GM21619 (cell line): ENCODE measurements at regions not wholly inside any gene's neighbourhood (a gene's known extent, or its start where the extent isn't known, plus 50 kb on each side); places are given as distances from the start of the nearest gene placed in this dataset.
"Not testable (repeated sequence)": the region's sequence is repeated elsewhere in the genome, so short reads cannot be mapped to it uniquely, and the experiment has no call there.

Experiments
- ATAC-seq: cut with Tn5 transposase; IDR thresholded peaks from one replicate; pipeline ENCODE4 v1.9.1; 2021; ENCODE audit not compliant: unreplicated experiment

DNA sequence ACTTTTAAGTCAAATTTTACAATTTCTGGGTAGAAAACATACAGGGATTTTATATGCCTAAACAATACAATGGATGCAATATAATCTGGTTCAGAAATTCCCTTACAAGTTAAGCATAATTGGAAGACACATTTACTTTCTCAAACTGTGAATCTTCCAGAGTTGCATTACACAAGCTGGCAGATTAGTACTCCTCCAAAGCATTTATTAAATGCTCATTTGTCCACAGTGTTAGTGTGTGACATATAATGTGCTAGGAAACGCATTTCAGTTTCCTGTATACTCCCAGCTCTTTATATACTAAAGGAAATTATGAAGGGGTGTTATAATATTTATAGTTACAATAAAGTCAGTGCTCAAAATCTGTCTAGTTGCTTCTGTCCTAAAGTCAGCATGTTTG is 239.0 kb upstream of the FIGN start:
- ATAC-seq, result no peak

DNA sequence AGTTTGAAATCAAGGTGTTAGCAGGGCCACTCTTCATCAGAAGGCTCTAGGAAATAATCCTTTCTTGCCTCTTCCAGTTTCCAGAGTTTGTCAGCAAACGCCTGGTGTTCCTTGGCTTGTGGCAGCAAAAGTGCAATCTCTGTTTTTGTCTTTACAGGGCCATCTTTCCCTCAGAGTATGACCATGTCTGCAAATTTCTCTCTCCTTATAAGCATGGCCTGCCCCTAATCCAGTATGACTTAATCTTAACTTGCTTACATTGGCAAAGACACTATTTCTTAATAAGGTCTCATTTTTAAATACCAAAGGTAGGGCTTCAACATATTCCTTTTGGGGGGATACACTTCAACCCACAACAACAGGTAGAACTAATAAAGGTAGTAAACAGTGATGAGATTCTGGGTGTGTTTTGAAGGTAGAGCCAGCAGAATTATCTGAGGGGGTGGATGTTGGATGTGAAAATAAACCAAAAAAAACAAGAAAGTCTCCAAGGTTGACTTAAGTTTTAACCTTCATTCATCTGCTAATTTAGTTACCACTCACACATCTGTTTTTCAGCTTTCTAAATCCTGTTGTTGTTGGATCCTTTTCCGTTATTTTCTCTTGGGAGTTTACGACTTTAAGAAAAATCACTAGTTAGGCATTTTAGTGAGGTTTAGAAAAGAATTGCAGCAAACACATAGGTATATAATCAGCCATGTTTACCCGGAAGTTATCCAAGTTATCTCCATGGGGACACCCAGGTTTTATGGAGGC is 234.4 kb upstream of the FIGN start:
- ATAC-seq, result no peak

DNA sequence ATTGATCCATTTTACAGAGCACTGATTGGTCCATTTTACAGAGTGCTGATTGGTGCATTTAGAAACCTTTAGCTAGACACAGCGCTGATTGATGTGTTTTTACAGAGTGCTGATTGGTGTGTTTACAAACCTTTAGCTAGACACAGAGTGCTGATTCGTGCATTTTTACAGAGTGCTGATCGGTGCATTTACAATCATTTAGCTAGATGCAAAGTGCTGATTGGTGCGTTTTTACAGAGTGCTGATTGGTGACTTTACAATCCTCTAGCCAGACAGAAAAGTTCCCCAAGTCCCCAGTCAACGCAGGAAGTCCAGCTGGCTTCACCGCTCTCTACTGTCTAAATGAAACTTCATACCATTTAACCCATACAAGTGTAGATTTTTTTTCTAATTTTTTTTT is 228.5 kb upstream of the FIGN start:
- not testable (repeated sequence) for ATAC-seq

DNA sequence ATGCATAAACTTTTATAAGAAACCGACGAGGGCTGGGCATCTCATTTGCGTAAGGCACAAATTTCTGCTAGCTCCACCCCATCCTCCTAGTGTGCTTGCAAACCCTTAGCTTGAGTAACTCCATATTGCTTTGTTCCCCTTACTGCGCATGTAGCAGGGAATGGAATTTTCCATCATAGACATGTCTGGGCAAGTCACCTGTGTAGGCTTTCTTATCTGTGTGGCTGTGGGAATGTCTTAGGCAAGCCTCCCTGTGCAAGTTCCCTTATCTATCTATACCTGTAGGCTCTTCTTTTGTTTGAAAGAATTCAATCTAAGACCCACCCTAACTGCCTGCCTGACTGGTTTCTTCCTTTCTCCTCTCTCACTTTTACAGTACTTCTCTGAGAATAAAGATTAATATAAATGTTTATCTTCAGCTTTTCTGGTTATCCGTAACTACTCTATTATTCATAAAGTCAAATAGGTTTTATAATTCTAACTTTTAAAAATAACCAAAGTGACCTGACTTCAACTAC is 217.6 kb upstream of the FIGN start:
- ATAC-seq, result no peak

DNA sequence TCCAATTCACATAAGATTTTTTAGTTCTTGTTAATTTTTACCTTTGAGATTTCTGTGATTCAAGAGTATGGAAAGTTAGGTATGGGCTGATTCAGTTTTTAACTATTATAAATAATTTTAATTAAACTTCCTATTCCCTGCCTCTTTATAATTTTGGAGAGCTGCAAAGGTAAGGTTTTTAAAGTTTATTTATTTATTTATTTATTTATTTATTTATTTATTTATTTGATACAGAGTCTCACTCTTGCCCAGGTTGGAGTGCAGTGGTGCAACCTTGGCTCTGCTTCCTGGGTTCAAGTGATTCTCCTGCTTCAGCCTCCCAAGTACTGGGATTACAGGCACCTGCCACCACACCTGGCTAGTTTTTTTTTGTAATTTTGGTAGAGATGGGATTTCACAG is 215.5 kb upstream of the FIGN start:
- ATAC-seq, result no peak

DNA sequence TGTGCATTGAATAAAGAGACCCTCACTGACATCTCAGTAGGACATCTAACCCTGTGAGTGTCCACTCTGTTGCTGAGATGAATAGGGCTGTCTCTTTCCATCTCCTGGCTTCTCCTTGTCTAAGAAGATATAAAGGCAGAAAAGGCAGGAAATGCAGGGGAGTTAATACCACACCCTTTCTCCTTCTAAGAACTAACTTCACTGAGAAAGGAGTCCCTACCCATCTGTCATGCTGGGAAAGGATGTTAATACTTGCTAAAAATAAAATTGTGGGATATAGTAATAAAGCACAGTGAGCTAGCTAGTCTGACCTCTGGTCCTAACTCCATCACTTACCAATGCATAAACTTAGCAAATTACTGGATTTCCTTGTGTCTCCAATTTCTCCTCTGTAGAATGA is 213.9 kb upstream of the FIGN start:
- ATAC-seq, result no peak

DNA sequence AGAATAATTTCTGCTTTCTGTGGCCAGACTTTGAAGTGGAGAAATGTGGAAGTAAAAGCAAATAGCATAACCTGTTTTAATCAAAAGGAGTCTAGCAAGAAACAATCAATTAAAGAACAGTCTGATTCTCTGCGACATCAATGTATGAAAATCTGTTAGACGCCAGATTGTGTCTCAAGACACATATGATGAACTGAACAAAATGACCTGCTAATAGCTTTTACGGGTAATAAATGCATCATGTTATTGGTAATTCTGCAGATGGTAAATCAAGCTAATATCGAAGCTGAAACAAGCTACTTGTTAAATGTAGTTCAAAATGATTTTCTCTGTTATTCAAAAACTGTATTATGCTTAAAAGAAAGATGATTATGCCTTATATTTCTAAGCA is 208.5 kb upstream of the FIGN start:
- no peak for ATAC-seq

DNA sequence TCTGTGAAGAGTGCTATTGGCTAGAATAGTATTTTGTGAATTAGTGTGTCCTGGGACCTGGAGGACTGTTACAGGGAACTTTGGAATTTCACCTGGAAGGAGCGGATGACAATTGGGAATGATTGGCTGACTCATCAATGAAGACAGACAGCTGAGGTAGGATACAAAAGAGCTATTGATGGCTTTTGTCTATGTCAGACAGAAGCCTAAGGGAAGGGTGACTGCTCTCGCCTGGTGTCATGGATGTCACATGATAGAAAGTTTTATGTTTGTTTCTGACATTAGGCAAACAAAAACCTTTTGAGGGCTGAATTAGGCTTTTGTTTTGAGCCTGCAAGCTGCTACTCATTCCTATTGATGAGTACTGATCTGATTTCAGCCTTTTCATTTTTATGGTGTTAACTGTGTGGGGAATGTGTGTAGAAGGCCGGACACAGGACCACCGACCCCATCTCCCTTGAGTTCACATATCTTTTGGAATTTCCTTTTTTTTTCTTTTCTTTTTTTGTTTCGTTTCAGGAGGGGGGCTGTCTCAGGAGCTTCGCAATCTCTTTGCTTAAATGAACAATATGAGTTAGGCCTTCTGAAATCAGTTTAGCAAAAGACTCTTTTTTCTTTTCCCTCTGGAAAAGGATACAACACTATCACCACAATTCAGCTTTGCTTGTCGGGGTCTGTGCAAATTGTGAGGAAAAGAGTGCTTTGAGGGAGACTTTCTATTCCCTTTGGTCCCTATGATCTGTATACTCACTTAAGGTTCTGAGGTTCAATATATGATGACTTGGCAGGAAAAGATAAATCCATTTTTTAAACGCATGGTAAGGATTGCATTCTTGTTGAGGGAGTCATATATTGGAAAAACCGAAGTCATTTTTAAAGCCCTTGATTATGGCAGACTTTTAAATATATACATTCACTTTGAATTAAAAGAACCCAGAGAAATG is 207.9 kb upstream of the FIGN start:
- no peak for ATAC-seq

DNA sequence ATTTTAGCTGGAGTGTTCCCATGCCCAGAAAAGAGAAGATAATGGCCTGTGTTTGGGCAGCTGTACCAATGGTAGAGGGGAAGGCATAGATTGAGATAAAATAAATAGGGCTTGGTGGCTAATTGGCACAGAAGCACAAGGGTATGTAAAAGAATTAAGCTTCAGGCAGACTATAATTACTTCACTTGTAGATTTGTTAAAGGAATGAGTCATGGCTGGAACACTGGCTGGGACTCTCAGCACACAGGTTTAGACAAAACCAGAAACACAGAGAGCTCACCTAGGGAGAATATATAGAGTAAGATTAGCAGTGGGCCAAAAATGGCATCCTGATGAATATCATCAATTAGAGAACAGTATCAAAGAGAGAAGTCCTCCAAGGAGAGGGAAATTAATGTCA is 198.3 kb upstream of the FIGN start:
- ATAC-seq, result no peak

DNA sequence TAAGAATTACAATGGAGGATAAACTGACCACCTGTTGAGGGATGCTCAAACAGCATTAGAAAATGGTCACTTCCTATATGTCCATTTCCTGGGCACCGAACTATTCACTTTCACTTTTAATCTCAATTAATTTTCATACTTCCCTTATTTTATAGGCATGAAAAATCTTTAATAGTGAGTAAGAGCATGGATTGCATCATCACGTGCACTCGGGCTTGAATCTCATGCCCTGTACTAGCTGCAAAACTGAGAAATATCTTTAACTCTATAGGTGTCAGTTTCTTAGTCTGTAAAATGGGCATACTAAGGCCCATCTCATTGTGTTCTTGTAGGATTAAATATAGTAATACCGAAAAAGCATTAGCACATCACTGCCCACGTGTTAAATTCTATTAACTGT is 183.9 kb upstream of the FIGN start:
- ATAC-seq, result no peak

DNA sequence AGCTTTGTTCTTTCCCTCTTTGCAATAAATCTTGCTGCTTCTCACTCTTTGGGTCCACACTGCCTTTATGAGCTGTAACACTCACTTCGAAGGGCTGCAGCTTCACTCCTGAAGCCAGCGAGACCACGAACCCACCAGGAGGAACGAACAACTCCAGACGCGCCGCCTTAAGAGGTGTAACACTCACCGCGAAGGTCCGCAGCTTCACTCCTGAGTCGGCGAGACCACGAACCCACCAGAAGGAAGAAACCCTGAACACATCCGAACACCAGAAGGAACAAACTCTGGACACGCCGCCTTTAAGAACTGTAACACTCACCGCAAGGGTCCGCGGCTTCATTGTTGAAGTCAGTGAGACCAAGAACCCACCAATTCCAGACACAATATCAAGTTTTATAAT is 178.7 kb upstream of the FIGN start:
- not testable (repeated sequence) for ATAC-seq

DNA sequence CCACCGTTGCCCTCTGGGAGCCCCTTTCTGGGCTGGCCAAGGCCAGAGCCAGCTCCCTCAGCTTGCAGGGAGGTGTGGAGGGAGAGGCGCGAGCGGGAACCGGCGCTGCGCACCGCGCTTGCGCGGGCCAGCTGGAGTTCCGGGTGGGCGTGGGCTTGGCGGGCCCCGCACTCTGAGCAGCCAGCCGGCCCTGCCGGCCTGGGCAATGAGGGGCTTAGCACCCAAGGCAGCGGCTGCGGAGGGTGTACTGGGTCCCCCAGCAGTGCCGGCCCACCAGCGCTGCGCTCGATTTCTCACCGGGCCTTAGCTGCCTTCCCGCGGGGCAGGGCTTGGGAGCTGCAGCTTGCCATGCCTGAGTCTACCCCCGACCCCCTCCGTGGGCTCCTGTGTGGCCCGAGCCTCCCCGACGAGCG is 177.7 kb upstream of the FIGN start:
- not testable (repeated sequence) for ATAC-seq

DNA sequence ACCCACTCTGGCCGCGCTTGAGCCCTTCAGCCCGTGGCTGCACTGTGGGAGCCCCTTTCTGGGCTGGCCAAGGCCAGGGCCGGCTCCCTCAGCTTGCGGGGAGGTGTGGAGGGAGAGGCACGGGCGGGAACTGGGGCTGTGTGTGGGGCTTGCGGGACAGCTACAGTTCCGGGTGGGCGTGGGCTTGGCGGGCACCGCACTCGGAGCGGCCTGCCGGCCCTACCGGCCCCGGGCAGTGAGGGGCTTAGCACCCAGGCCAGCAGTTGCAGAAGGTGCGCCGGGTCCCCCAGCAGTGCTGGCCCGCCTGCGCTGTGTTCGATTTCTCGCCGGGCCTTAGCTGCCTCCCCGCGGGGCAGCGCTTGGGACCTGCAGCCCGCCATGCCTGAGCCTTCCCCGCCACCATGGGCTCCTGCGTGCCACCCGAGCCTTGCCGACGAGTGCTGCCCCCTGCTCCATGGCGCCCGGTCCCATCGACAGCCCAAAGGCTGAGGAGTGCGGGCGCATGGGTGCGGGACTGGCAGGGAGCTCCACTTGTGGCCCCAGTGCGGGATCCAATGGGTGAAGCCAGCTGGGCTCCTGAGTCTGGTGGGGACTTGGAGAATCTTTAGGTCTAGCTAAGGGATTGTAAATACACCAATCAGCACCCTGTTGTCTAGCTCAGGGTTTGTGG is 173.7 kb upstream of the FIGN start:
- no peak for ATAC-seq

DNA sequence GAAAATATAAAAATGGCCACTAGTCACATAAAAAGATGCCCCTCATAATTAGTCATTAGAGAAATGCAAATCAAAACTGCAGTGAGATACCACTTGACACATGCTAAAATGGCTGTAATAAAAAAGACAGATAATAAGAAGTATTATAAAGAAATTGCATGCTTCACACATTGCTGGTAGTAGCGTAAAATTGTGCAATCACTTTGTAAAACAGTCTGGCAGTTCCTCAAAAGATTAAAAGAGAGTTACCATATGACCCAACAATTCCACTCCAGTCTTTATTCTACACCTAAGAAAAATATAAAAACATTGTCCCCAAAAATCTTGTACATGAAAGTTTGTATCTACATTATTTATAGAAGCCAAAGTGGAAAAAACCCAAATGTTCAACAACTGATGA is 170.6 kb upstream of the FIGN start:
- no peak for ATAC-seq

DNA sequence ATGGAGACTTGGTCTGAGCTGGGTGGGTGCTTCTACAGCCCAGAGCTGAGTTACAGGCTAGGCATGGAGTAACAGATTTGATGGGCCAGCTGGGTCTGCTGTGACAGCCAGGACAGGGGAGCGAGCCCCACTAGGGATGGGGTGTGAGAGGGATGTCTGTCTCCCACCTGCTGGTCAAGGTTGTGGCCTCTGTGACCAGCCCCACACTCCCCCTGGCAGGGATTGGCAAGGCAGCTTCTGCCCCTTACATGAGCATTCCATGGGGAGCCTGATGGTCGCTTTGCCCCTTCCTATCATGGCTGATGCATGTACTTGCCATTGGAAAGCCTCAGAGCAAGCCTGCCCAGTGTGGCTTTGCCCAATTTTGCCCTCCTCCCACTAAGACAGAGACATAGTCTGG is 162.0 kb upstream of the FIGN start:
- no peak for ATAC-seq

DNA sequence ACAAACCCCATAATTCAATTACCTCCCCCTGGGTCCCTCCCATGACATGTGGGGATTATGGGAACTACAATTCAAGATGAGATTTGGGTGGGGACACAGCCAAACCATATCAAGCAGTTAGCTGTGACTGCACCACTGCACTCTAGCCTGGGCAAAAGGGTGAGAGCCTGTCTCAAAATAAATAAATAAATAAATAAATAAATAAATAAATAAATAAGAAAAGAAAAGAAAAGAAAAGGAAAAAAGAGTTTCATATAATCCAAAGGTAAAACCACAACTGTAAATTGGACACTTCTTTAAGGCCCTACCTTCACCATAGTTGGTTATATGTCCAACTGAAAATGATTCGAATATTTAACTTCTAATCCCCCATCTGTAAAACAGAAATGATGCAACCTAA is 157.6 kb upstream of the FIGN start:
- ATAC-seq, result not testable (repeated sequence)

DNA sequence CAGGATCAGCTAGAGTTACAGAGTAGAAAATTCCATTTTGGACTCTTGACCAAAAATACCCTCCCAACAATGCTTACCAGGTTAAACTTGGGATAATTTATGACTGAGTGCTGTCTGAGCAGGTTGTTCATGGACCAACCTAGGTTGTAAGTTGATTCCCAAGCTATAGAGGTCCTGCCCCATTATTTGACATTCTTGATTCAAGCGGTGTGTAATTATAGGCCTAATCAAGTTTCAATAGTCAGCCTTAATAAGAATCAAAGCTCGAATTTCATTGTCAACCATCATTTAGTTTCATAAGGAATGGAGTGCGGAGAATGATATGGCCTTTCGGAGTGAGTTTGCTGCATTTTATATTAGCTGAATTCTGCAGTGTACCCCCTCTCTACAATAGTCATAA is 152.8 kb upstream of the FIGN start:
- no peak for ATAC-seq

DNA sequence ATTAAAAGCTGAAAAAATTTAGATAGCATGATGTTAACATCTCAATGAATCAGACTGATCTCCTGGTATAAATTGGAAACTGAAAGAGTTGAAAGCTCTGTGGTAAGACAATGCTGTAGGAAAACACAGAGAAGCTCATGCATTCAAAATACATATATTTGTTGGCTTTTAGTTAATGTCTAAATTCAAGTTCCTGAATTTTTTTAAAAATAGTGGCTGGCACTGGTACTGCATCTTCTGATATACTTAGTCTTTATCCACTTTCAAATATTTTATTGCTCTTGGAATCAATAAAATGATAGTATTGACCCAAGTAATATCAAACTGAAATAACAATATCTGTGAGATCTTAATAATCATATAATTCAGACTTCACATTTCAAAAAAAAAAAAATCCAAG is 151.4 kb upstream of the FIGN start:
- ATAC-seq, result no peak

DNA sequence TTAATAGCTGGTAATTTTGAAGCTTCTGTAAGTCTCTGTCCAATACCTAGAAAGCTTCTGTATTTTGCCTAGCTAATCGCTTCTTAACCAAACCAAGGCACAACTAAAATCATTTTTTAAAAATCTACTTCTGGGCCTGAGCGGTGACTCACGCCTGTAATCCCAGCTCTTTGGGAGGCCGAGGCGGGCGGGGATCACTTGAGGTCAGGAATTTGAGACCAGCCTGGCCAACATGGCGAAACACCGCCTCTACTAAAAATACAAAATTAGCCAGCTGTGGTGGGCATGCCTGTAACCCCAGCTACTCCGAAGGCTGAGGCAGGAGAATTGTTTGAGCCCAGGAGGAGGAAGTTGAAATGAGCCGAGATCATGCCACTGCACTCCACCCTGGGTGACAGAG is 148.6 kb upstream of the FIGN start:
- ATAC-seq, result no peak

DNA sequence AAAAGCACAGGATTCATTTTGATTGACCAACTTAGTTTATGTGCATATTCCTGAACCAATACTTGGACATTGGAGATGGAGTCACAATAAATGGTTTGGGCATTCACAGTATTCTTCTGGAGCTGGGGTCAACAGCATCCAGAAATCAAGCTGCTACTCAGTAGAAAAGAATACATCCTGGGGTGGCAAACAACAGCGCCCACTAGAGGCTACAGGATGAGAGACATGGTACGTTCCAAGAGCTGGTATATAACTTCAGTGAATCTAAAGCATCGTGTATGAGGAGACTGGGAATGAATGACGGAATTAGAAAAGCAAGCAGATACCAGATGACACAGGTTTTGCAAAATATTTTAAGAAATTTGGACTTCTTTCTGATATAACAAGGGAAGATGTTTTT is 142.9 kb upstream of the FIGN start:
- ATAC-seq, result peak; percentile 54

DNA sequence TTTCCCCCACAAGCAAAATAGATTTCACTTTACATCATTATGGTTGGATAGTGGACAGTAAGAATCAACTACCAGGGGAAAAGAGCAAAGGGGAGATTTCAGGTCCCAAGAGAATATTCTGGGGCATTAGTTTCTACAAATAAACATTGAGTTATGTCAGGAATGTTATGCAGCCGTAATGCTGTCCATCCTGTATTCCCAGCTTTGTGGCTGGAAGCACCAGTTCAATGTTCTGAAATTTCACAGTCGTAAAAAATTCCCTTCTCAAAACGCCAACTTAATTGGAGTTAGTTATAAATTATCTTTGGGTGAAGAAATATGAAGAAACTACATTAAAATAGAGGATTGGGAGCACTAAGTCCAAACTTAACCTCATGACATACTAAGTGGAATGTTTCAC is 141.5 kb upstream of the FIGN start:
- no peak for ATAC-seq

DNA sequence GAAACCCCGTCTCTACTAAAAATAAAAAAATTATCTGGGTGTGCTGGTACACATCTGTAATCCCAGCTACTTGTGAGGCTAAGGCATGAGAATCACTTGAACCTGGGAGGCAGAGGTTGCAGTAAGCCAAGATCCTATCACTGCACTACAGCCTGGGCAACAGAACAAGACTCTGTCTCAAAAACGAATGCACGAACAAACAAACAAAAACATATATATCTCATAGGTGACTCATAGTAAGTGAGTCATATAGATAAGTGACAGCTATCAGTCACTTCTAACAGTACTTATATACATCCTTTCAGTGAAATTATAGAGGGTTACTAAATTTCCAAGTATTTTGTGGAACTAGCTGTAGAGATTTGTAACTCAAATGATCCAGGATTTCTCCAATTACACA is 127.3 kb upstream of the FIGN start:
- no peak for ATAC-seq
